Kidney glomerular epithelial cell (primary cell): ENCODE measurements at regions not wholly inside any gene's neighbourhood (a gene's known extent, or its start where the extent isn't known, plus 50 kb on each side); places are given as distances from the start of the nearest gene placed in this dataset.
"Not testable (repeated sequence)": the region's sequence is repeated elsewhere in the genome, so short reads cannot be mapped to it uniquely, and the experiment has no call there.

Source experiments
- DNase-seq: peaks from one replicate; lab custom pipeline; 2025; lab: John Stamatoyannopoulos, UW

DNA sequence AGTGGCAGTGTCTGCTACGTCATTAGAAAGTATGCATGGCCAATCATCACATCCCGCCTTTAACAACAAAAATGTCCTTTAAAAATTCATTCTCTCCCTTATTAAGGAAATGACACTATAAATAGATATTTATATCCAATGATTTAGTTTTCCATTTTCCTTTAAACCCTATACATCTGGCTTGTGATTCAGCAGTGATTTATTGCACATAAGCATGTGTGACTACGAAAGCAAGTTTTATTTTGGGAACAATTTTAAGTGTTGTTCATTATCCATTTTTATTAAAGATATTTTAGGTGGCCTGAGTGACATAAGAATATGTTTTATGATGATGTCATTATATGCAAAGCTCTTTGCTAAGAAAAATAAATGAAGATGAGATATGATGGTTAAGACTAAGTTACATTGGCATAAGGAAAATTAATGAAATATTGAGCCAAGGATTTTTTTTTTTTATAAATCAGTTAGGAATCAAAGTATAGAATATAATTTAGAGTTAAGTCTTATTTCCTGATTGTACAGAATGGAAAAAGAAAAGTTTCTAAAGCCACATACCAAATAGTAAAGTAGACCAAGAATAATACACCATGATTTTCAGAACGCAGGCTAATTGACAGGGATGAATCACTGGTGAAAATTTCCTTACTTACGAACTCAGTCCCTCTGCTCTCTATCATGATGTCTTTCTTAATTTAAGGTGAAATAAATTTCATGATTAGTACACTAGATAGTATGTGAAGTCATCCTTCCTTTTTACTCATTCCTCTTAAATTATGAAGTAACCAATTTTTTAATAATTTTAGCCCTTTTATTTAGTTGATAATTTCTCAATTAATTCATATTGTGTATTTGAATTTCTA is 822.4 kb downstream of the FAT4 start:
- no peak for DNase-seq

GRCh38 chr4:126137782-126138170 is 823.0 kb downstream of the FAT4 start:
- DNase-seq, result no peak

- DNase-seq, result no peak
Observed at GRCh38 chr4:126144543-126145237, 829.9 kb downstream of the FAT4 start.

- no peak for DNase-seq
Observed at GRCh38 chr4:126168484-126168883, 853.7 kb downstream of the FAT4 start.

DNA sequence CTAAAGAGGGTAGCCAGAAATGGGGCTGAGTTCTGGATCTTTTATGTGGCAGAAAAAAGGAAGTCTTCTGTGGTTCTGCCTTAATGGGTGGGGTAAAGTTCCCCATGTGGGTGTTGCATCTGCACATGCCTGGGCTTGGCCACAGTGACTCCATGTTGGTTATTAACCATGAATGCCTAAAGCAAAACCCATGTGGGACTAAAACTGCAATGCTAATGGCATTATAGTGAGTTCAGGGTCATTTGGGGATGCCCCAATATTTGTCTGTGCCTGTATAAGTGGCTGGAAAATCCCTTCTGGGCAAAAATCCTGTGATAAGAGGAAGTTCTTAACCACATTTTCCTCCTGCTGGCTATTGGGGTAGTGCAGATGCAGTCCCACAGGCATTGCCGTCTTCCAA is 857.4 kb downstream of the FAT4 start:
- DNase-seq, result no peak

DNA sequence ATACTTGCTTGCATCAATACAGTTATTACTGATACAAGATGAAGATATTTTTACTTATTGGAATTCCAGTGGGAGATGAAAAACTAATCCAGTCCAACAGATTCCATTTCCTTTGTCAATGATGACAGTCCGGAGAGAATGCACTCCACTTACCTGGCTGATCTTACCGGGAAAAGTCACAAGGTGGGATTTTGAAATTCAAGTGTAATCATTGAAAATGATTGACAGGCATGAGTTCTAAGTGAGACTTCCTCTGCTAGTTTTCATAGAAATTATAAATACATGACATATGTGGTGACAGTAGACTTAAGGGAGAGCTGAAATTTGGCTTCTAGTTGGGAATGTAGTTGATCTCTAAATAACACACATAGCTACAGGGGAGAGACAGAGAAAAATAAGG is 859.9 kb downstream of the FAT4 start:
- DNase-seq, result no peak

- no peak for DNase-seq
Observed at GRCh38 chr4:126180642-126181041, 865.9 kb downstream of the FAT4 start.

- no peak for DNase-seq
Observed at GRCh38 chr4:126182336-126182735, 867.6 kb downstream of the FAT4 start.

DNA sequence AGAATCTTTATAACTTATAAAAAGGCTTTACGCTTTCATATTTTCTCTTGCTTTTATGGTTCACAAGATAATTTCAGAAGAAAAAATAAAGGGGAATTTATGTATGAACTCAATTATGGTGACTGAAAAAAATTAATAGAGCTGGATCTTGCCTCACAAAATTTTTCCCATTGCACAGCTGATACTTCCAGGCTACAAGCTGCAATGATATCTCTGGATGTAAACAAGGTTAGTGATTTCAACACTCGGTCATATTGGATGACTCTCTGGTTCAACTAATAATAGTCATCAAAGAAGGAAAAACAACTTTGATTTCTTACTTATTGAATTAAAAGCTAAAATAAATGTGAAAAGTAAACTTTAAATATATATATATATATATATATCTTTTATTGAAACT is 868.0 kb downstream of the FAT4 start:
- DNase-seq, result no peak

- no peak for DNase-seq
Observed at GRCh38 chr4:126183206-126183605, 868.5 kb downstream of the FAT4 start.

DNA sequence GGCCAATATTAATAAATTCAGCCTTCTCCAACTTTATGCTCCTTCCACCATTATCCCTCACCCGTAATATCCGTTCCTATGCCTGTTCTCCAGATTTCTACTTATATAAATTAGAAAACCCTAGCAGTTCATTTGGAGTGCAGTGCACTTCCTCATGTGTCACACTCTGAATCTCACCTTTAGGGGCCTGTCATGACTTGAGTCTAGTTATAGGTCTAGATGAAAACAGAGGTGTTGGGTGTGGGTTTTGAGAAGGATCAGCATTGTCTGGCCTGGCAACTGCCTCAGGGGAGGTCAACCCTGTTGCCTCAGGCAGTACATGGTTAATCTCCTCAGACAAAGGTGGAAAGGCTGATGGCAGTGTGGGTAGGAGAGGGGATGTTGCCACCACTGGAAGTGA is 876.8 kb downstream of the FAT4 start:
- no peak for DNase-seq

GRCh38 chr4:126192506-126192905 is 877.8 kb downstream of the FAT4 start:
- DNase-seq, result no peak

GRCh38 chr4:126201251-126202138 is 886.7 kb downstream of the FAT4 start:
- DNase-seq, result not testable (repeated sequence)

GRCh38 chr4:126202226-126202625 is 887.5 kb downstream of the FAT4 start:
- DNase-seq, result no peak

GRCh38 chr4:126207910-126208309 is 893.2 kb downstream of the FAT4 start:
- DNase-seq, result no peak

GRCh38 chr4:126209147-126209546 is 894.4 kb downstream of the FAT4 start:
- DNase-seq, result no peak

GRCh38 chr4:126213996-126214395 is 899.2 kb downstream of the FAT4 start:
- DNase-seq, result no peak

DNA sequence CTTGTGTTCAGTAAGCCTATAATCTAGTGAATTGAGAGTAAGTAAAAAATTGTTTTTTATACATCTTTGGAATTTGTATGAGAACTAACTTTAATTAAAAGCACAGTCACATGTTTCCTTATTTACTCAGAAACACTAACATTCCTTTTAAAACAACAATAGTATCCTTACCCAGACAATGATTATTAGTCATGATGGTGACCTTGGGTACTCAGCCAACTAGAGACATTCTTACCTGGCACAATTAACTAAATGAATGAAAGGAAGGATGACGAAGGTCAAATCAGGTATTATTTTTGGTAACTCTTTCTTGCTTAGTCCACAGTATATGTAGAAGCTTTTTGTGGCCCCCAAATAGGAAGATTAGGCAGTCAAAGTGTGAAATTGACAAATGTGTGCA is 901.0 kb downstream of the FAT4 start:
- no peak for DNase-seq

DNA sequence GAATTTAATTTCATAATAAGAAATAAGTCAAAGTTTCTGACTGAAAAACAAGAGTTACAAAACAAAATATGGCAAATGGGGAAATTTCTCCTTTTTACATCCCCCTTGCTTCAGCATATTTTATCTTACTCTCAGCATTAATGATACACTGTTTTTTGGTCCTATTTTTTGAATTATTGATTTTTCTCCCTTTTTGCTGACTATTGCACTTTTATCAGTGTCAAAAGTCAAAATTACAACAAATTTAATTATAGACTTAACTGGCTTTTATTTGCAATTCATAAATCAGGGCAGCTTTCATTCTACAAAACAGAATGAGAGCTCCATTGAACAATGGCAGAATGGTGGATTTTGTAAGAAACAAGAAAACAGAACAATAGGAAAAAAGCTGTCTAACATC is 901.9 kb downstream of the FAT4 start:
- DNase-seq, result no peak

- no peak for DNase-seq
Observed at GRCh38 chr4:126221282-126221681, 906.5 kb downstream of the FAT4 start.

GRCh38 chr4:126221717-126222340 is 907.1 kb downstream of the FAT4 start:
- DNase-seq, result no peak

DNA sequence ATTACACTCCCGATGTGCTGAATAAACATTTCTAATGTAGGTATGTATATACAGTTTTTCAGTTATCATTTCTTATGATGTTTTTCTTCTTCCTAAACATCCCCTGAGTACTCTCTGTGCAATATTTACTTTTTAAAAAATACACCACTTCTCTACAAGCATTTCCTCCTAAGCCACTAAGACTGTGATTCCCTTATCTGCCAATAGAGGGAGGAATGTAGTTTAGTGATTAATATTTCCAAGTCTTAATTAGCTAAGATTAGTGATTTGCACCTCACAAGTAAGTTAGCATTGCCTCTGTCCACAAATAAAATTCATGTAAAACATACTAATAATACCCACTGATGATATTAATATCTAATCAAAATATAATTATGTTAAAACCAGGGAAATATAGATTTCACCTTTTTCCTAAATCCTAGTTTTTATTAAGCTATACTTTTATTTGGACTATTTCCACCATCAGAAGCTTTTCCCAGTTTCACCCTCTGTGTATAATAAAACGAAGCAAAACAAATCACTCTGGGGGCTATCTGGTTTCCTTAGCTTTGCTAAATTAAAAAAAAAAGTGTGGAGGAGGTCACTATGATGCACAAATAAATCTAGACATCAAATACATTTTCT is 909.1 kb downstream of the FAT4 start:
- DNase-seq, result peak; percentile 13
